Endothelial cell of umbilical vein (primary cell): ENCODE measurements at regions not wholly inside any gene's neighbourhood (a gene's known extent, or its start where the extent isn't known, plus 50 kb on each side); places are given as distances from the start of the nearest gene placed in this dataset.

Experiments
- POLR2A ChIP-seq: IDR thresholded peaks from 2 replicates; pipeline ENCODE4 v1.6.1; 2012; ENCODE audit warnings: low read depth, mild to moderate bottlenecking, control low read depth, low read length
- POLR2AphosphoS5 ChIP-seq: IDR thresholded peaks from 2 replicates; pipeline ENCODE4 v1.6.1; 2012; ENCODE audit warnings: low read depth, mild to moderate bottlenecking, control low read depth, low read length, moderate library complexity; ENCODE audit not compliant: insufficient read depth
- TF ChIP-seq, protein P1 (sequence below), 2 donors: IDR thresholded peaks; 1 replicate in 1 of 2; 2 replicates in 1 of 2; pipeline ENCODE4 v1.5.1; 2011; ENCODE audit warnings: low read length in 2 of 2, mild to moderate bottlenecking in 2 of 2, moderate library complexity in 2 of 2, control low read depth in 1 of 2, inconsistent platforms in 1 of 2, low read depth in 1 of 2; ENCODE audit not compliant: insufficient read depth in 1 of 2; ENCODE audit errors: extremely low read depth in 1 of 2

DNA sequence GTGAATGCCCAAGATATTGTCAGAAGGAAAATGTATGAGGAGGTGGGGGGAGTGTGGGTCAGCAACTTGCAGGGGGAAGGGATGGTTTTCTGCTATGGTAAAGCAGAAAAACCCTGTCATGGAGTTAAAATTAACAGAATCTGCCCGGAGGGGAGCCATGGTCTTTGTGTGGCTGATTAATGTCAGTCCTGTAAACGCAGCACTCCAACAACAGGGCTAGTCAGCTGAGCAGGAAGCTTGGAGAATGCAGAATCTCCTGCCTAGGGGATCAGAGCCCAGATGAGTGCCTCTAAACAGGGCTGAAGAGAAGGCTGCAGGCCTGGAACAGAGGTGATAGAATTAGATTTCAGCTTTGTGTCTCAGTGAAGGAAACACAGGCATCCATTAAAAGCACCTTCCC lies 140.9 kb upstream of the MTNR1B start:
- TF ChIP-seq, protein P1, sequence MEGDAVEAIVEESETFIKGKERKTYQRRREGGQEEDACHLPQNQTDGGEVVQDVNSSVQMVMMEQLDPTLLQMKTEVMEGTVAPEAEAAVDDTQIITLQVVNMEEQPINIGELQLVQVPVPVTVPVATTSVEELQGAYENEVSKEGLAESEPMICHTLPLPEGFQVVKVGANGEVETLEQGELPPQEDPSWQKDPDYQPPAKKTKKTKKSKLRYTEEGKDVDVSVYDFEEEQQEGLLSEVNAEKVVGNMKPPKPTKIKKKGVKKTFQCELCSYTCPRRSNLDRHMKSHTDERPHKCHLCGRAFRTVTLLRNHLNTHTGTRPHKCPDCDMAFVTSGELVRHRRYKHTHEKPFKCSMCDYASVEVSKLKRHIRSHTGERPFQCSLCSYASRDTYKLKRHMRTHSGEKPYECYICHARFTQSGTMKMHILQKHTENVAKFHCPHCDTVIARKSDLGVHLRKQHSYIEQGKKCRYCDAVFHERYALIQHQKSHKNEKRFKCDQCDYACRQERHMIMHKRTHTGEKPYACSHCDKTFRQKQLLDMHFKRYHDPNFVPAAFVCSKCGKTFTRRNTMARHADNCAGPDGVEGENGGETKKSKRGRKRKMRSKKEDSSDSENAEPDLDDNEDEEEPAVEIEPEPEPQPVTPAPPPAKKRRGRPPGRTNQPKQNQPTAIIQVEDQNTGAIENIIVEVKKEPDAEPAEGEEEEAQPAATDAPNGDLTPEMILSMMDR (IDR thresholded peaks at IDR 0.05; ENCODE audit: extremely low read depth in 1 of 2, insufficient read depth in 1 of 2, low read depth in 1 of 2, low read length in 2 of 2), result no peak
- TF ChIP-seq POLR2AphosphoS5 (no peak), POLR2A (no peak)
